Stimulated activated CD4-positive, alpha-beta T cell treated with anti-CD3 and anti-CD28 coated beads, Interleukin-12 subunit alpha, Interleukin-12 subunit beta, amount 100 ng/mL, for 24 hours (primary cell): ENCODE measurements at regions not wholly inside any gene's neighbourhood (a gene's known extent, or its start where the extent isn't known, plus 50 kb on each side); places are given as distances from the start of the nearest gene placed in this dataset.
A peak's percentile ranks its signal among the peaks of the same experiment; 100 is the strongest.

Experiments used
- DNase-seq, 2 experiments: peaks; one replicate each; pipeline ENCODE4 v3.0.0-alpha.2; 2020; ENCODE audit warnings: low read depth in 2 of 2

DNA sequence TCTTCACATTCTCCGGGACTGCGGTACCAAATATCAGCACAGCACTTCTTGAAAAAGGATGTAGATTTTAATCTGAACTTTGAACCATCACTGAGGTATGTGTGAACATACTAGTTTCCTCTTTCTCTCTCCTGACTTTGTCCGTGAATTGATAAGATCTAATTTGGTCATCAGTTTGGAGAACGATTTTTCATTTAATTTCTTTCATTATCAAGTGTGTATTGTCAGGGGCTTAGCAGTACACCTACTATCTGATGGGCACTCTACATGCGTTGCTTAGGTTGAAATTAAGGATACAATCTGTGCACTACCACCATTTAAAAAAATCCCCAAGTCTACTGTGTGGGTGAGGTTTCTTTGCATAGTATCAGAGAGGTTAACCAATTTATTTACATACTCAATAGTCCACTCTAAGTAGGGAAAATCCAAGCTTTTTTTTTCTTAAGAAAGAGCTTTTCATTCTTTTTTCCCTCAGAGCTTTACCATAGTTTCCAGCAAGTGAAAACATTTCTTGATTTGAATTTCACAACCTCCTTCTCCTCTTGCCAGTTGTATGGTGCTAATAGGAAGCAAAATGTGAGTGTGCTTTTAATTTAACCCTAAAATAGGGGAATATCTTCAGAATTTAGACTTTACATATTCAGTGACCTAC, 105.4 kb upstream of the ESR1 start:
- no peak for DNase-seq

DNA sequence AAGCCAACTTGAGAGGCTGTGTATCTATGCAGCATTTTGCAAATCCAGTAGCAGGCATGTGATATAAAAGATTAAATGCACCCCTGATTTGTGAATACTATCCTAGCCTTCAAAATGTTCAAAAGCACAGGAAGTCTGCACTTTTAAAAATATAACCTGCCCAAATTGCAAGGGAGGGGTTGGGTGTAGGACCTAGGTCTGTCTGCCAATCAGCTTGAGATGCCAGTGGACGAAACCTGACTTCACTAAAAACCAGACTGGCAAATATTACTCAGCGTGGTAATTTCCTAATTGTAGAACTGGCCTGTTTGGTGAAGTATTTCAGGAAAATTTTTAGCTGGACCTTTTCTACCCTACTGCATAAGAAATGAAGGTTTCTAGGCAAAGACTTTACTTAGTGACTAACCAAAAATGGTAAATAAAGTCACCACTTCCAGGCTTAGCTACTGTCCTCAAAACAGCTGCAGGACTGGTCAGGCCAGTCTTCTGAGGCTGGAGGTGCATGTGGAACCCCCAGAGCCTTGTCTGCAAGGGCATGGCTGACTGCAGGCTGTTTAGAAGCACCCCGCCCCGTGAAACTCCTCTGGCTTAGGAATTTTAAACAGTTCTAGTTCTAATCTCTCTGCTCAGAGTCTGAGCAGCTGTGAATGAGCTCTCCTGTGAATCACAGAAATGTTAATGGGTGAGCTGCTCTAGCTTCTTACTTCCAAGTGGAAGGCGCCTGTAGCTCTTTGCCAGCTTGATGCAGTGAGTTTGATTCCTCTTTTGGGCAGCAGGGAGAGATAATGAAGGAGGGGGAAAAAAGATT, 104.4 kb upstream of the ESR1 start:
- DNase-seq = no peak

GRCh38 chr6:151704383-151704782, 103.1 kb upstream of the ESR1 start:
- peak in 1 of 2 experiments; percentile 22 for DNase-seq

GRCh38 chr6:151705993-151706733, 101.3 kb upstream of the ESR1 start:
- DNase-seq = no peak

GRCh38 chr6:151709329-151709728, 98.2 kb upstream of the ESR1 start:
- DNase-seq = no peak

DNA sequence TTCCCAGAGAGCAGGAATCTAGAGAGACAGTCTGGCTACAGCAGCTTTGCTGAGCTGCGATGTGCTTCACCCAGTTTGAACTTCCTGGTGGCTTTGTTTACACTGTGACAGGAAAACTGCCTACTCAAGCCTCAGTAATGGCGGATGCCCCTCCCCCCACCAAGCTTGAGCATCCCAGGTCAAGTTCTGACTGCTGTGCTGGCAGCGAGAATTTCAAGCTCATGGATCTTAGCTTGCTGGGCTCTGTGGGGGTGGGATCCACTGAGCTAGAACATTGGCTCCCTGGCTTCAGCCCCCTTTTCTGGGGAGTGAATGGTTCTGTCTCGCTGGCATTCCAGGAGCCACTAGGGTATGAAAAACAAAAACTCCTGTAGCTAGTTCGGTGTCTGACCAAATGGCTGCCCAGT, 91.0 kb upstream of the ESR1 start:
- no peak for DNase-seq

GRCh38 chr6:151719070-151719469, 88.4 kb upstream of the ESR1 start:
- no peak for DNase-seq

GRCh38 chr6:151721146-151721545, 86.3 kb upstream of the ESR1 start:
- DNase-seq = no peak

DNA sequence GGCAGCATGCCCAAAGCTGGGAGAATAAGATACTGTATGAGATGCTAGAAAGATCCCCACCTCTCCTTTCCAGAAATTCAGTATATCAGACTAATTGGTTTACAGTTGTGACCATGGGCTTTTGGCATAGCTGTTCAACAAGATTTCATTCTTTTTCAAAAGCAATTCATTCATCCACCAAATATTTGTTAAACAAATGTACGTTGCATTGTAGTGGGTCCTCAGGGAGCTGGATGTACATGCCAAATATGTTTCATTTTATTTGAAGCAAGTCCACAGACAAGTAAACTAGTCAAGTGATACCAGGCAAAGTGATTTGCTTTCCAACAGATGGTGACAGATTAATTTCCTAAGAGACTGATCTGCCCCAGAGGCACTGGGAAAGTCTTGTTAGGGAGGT, 85.8 kb upstream of the ESR1 start:
- DNase-seq = no peak

GRCh38 chr6:151722342-151722741, 85.1 kb upstream of the ESR1 start:
- DNase-seq = no peak

DNA sequence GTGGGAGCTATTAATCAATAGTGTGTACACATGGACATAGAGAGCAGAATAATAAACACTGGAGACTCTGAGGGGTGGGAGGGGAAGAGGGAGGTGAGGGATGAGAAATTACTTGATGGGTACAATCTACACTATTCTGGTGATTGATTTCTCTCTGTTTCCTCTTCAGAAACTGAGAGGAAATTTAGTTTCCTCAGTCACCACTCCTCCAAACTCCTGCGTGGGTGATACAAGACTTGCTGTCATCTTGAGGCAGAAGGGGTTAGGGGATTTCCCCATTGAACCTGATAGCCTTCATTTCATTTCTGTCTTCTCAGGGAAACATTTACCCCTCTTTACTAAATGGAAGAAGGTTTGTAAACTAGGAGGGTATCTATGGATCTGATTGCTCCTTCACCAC, 84.3 kb upstream of the ESR1 start:
- DNase-seq = peak; percentile 13 to 34

DNA sequence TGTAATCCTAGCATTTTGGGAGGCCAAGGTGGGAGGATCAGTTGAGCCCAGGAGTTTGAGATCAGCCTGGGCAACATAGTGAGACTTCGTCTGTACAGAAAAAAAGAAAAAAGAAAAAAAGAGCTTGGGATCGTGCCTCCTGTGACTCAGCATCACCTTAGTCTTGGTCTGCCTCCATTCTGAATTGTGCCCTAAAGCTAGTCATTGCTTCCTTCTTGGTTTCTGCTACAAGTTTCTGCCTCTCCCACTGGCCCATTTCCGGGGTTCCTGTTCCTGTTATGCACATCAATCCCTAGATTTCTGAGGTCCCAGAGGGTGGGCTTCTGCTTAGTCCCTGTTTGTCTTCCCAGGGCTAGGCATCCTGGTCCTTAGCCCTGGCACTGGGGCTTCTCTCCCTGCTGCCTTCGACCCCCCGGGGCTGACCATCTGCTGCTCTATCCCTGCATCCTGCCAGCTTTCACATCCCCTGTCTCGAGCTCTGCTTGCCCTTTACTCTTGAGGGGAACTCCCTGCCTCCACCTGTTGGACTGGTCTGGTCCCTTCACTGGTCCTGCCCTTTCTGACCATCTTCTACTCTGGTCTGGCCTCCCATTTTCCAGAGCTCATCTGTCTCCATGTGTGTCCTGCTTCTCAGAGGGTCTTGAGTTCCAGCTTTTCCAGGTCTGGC, 77.5 kb upstream of the ESR1 start:
- no peak for DNase-seq

GRCh38 chr6:151730496-151730870, 77.0 kb upstream of the ESR1 start:
- no peak for DNase-seq

- no peak for DNase-seq
Measured at GRCh38 chr6:151731313-151731712, 76.2 kb upstream of the ESR1 start.

DNA sequence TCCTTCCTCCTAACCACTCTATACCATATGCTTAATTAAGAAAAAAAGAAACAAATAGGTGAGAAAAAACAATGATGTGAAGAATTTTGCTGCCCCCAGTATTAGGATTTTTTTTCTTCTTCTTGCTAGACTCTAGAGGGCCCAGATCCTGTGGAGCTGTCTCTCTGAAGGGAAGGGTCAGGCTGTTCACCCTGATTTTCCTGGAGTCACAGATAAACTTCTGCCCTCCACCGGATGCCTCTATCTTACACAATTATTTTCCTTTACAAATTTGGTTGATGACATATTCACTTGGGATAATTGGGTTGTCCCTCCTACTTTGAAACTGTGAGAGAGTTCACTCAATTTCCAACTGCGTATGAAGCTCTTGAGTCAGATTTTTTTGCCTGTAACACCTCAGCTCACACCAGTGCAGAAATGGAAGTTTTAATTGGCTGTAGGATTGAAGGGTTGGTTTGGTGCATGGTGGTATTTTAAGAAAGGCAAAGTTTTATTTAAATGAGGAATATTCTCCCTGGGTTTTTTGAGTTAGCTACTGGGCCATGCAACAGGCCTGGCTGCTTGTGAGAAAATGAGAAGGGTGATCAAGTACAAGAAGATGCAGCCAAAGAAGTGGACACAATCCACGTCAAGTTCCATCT, 73.7 kb upstream of the ESR1 start:
- no peak for DNase-seq

- DNase-seq = no peak
Measured at GRCh38 chr6:151738267-151738666, 69.2 kb upstream of the ESR1 start.

DNA sequence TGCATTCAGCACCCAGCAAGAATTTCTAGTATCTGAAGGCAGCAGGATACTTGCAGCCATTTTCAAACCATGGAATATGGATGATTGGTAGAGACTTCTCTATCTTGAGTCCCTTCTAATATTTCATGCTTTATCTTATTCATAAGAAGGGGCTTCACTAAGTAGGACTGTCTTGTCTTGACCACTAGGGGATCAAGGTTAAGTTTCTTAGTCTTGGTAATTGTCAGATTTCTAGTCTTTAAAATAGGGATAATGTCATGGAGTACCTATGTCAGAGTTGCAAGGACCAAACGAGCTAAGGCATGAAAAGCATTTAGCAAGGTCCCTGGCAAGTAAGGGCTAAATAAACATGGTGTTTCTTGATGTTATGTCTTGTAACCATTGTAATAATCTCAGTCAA, 68.5 kb upstream of the ESR1 start:
- DNase-seq = no peak

- DNase-seq = no peak
Measured at GRCh38 chr6:151740820-151741219, 66.7 kb upstream of the ESR1 start.

GRCh38 chr6:151747896-151748295, 59.6 kb upstream of the ESR1 start:
- DNase-seq = no peak

- no peak for DNase-seq
Measured at GRCh38 chr6:151749341-151749740, 58.1 kb upstream of the ESR1 start.

- no peak for DNase-seq
Measured at GRCh38 chr6:151753581-151753980, 53.9 kb upstream of the ESR1 start.

- peak in 1 of 2 experiments; percentile 12 for DNase-seq
Measured at GRCh38 chr6:151757506-151757955, 50.0 kb upstream of the ESR1 start.
